WTC11 (cell line): ENCODE measurements at regions not wholly inside any gene's neighbourhood (a gene's known extent, or its start where the extent isn't known, plus 50 kb on each side); places are given as distances from the start of the nearest gene placed in this dataset.

Source experiments
- ATF3 ChIP-seq: sonication (generic); formaldehyde crosslinking; conservative IDR thresholded peaks from 2 replicates; pipeline ENCODE4 v1.8.1; 2022; ENCODE audit warnings: mild to moderate bottlenecking, missing genetic modification reagents
- CTCF ChIP-seq: fragments of 200-600 bp; IDR thresholded peaks from 2 replicates; pipeline ENCODE4 v1.8.0; 2022; ENCODE audit warnings: antibody characterized with exemption
- KAT7 ChIP-seq: sonication (generic); formaldehyde crosslinking; IDR thresholded peaks from 2 replicates; pipeline ENCODE4 v1.8.1; 2023; ENCODE audit warnings: missing genetic modification reagents, mild to moderate bottlenecking, borderline replicate concordance
- NFATC4 ChIP-seq: fragments of 250-450 bp; sonication (Bioruptor Pico); IDR thresholded peaks from 2 replicates; pipeline ENCODE4 v1.9.0; 2021; ENCODE audit warnings: mild to moderate bottlenecking
- NR2C2 ChIP-seq: sonication (generic); formaldehyde crosslinking; IDR thresholded peaks from 2 replicates; pipeline ENCODE4 v1.8.0; 2022; ENCODE audit warnings: mild to moderate bottlenecking, missing genetic modification reagents
- TEAD4 ChIP-seq: sonication (generic); formaldehyde crosslinking; IDR thresholded peaks from 2 replicates; pipeline ENCODE4 v1.8.0; 2022; ENCODE audit warnings: mild to moderate bottlenecking, missing genetic modification reagents
- TF ChIP-seq, protein P1 (sequence below): sonication (generic); formaldehyde crosslinking; IDR thresholded peaks from 2 replicates; pipeline ENCODE4 v1.8.1; 2022; ENCODE audit warnings: low read depth, missing genetic modification reagents, borderline replicate concordance
- TF ChIP-seq, protein P2 (sequence below): sonication (generic); formaldehyde crosslinking; IDR thresholded peaks from 2 replicates; pipeline ENCODE4 v1.8.0; 2022; ENCODE audit warnings: mild to moderate bottlenecking, missing genetic modification reagents
- TF ChIP-seq, protein P3 (sequence below): sonication (generic); formaldehyde crosslinking; IDR thresholded peaks from 2 replicates; pipeline ENCODE4 v1.8.0; 2022; ENCODE audit warnings: mild to moderate bottlenecking, missing genetic modification reagents

GRCh38 chr2:84088656-84089055, 370.4 kb downstream of the SUCLG1 start:
- TF ChIP-seq KAT7 (CRISPR knock-in tag): no peak
- TF ChIP-seq, protein P1, sequence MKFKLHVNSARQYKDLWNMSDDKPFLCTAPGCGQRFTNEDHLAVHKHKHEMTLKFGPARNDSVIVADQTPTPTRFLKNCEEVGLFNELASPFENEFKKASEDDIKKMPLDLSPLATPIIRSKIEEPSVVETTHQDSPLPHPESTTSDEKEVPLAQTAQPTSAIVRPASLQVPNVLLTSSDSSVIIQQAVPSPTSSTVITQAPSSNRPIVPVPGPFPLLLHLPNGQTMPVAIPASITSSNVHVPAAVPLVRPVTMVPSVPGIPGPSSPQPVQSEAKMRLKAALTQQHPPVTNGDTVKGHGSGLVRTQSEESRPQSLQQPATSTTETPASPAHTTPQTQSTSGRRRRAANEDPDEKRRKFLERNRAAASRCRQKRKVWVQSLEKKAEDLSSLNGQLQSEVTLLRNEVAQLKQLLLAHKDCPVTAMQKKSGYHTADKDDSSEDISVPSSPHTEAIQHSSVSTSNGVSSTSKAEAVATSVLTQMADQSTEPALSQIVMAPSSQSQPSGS: no peak
- TF ChIP-seq, protein P2, sequence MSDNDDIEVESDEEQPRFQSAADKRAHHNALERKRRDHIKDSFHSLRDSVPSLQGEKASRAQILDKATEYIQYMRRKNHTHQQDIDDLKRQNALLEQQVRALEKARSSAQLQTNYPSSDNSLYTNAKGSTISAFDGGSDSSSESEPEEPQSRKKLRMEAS: no peak
- TF ChIP-seq, protein P3, sequence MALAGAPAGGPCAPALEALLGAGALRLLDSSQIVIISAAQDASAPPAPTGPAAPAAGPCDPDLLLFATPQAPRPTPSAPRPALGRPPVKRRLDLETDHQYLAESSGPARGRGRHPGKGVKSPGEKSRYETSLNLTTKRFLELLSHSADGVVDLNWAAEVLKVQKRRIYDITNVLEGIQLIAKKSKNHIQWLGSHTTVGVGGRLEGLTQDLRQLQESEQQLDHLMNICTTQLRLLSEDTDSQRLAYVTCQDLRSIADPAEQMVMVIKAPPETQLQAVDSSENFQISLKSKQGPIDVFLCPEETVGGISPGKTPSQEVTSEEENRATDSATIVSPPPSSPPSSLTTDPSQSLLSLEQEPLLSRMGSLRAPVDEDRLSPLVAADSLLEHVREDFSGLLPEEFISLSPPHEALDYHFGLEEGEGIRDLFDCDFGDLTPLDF (CRISPR knock-in tag): no peak
- no peak for TF ChIP-seq CTCF
- TF ChIP-seq NFATC4 (CRISPR knock-in tag): no peak
- no peak for TF ChIP-seq NR2C2 (CRISPR knock-in tag)
- no peak for TF ChIP-seq ATF3 (CRISPR knock-in tag)
- no peak for TF ChIP-seq TEAD4
